ENCODE measurements at regions not wholly inside any gene's neighbourhood (a gene's known extent, or its start where the extent isn't known, plus 50 kb on each side); places are given as distances from the start of the nearest gene placed in this dataset.

- Histone ChIP-seq H3K4me1 (no peaks in the 10 kb centered on the region), H3K4me3 (no peak overlapping the region), H3K27me3 (no peaks in the 10 kb centered on the region), H3K36me3 (no peaks in the 10 kb centered on the region), H3K9me3 (no peaks in the 10 kb centered on the region), H3K27ac (no peak overlapping the region)
- ATAC-seq, result no peak
- WGBS, 2 donors, result 27 to 57% methylated on average over 1 of the region's 1 CpG
- no peak for FAIRE-seq
- intact Hi-C loops (cut with DNase I), result no loop called here
- TF ChIP-seq CTCF (IDR thresholded peaks at IDR 0.05), result no peak
- DNase-seq, result no peak
These were observed 85.6 kb downstream of the SLIT2 start for GRCh38 chr4:20337261-20337664.

- FAIRE-seq (peak; percentile 20), DNase-seq (no peak), ATAC-seq (no peak)
- no peak for TF ChIP-seq CTCF (IDR thresholded peaks at IDR 0.05)
- WGBS, 2 donors, result 74 to 81% methylated on average over 2 of the region's 2 CpGs
- H3K9me3 ChIP-seq, result no peaks in the 10 kb centered on the region
- no peak overlapping the region for H3K27ac ChIP-seq
- intact Hi-C loops (cut with DNase I), result no loop called here
- H3K4me1 ChIP-seq, result no peaks in the 10 kb centered on the region
- H3K27me3 ChIP-seq, result no peaks in the 10 kb centered on the region
- H3K4me3 ChIP-seq, result no peak overlapping the region
- no peaks in the 10 kb centered on the region for H3K36me3 ChIP-seq
These were observed 87.1 kb downstream of the SLIT2 start for GRCh38 chr4:20338841-20339240.

- ATAC-seq, result no peak
- H3K4me1 ChIP-seq, result no peaks in the 10 kb centered on the region
- intact Hi-C loops (cut with DNase I), result no loop called here
- H3K4me3 ChIP-seq, result no peak overlapping the region
- TF ChIP-seq CTCF (IDR thresholded peaks at IDR 0.05), result no peak
- H3K27me3 ChIP-seq, result no peaks in the 10 kb centered on the region
- no peak for DNase-seq
- no peaks in the 10 kb centered on the region for H3K36me3 ChIP-seq
- no peaks in the 10 kb centered on the region for H3K9me3 ChIP-seq
- no peak for FAIRE-seq
- 58 to 64% methylated on average over 5 of the region's 5 CpGs for WGBS, 2 donors
- no peak overlapping the region for H3K27ac ChIP-seq
These were observed 89.5 kb downstream of the SLIT2 start for GRCh38 chr4:20341134-20341738.

- intact Hi-C loops (cut with DNase I), result no loop called here
- Histone ChIP-seq H3K9me3 (no peaks in the 10 kb centered on the region), H3K4me1 (no peaks in the 10 kb centered on the region), H3K36me3 (no peaks in the 10 kb centered on the region), H3K4me3 (no peak overlapping the region), H3K27ac (no peak overlapping the region), H3K27me3 (no peaks in the 10 kb centered on the region)
- WGBS, 2 donors, result 74 to 87% methylated on average over 2 of the region's 2 CpGs
- DNase-seq (no peak), ATAC-seq (no peak), FAIRE-seq (no peak)
- no peak for TF ChIP-seq CTCF (IDR thresholded peaks at IDR 0.05)
These were observed 95.8 kb downstream of the SLIT2 start for GRCh38 chr4:20347531-20347930.

GRCh38 chr4:20348411-20348810, 96.7 kb downstream of the SLIT2 start:
- no peak for FAIRE-seq
- 75 to 83% methylated on average over 6 of the region's 6 CpGs for WGBS, 2 donors

More at GRCh38 chr4:20348411-20348810, 96.7 kb downstream of the SLIT2 start:
- no peak for ATAC-seq
- no peaks in the 10 kb centered on the region for H3K9me3 ChIP-seq
- no peaks in the 10 kb centered on the region for H3K27me3 ChIP-seq
- no peak for TF ChIP-seq CTCF (IDR thresholded peaks at IDR 0.05)
- intact Hi-C loops (cut with DNase I), result no loop called here
- H3K4me1 ChIP-seq, result no peaks in the 10 kb centered on the region
- DNase-seq, result no peak
- no peak overlapping the region for H3K27ac ChIP-seq
- H3K4me3 ChIP-seq, result no peak overlapping the region
- no peaks in the 10 kb centered on the region for H3K36me3 ChIP-seq

All from pancreas (tissue), 10 donors.